Astrocyte (in vitro differentiated cells and primary cell): ENCODE measurements at regions not wholly inside any gene's neighbourhood (a gene's known extent, or its start where the extent isn't known, plus 50 kb on each side); places are given as distances from the start of the nearest gene placed in this dataset.

Source experiments
- DNase-seq: peaks from one replicate; pipeline ENCODE4 v3.0.0-alpha.2; 2010; ENCODE audit warnings: low read depth
- FAIRE-seq: peaks from 2 replicates; lab custom pipeline; 2011; peaks lifted over from hg19 to GRCh38; lab: Jason Lieb, UNC
- H2AFZ ChIP-seq: 2 replicates; pipeline ENCODE4 v1.6.0; 2012; ENCODE audit warnings: low read depth, low read length, inconsistent platforms
- H3K27ac ChIP-seq: 2 replicates; pipeline ENCODE4 v1.5.1; 2011; ENCODE audit warnings: low read depth, low read length, inconsistent platforms
- H3K27me3 ChIP-seq: 2 replicates; pipeline ENCODE4 v1.6.0; 2011; ENCODE audit warnings: low read length, inconsistent platforms; ENCODE audit not compliant: insufficient read depth
- H3K36me3 ChIP-seq: 2 replicates; pipeline ENCODE4 v1.5.1; 2011; ENCODE audit warnings: low read length, inconsistent platforms; ENCODE audit not compliant: insufficient read depth
- H3K4me1 ChIP-seq: 2 replicates; pipeline ENCODE4 v1.5.1; 2011; ENCODE audit warnings: low read length, inconsistent platforms; ENCODE audit not compliant: insufficient read depth
- H3K4me2 ChIP-seq: 2 replicates; pipeline ENCODE4 v1.6.0; 2012; ENCODE audit warnings: low read length, inconsistent platforms
- H3K4me3 ChIP-seq: 2 replicates; pipeline ENCODE4 v1.5.1; 2011; ENCODE audit warnings: low read depth, mild to moderate bottlenecking, low read length, inconsistent platforms; ENCODE audit not compliant: insufficient read depth
- H3K79me2 ChIP-seq: 2 replicates; pipeline ENCODE4 v1.6.0; 2012; ENCODE audit warnings: mild to moderate bottlenecking, low read length, inconsistent platforms; ENCODE audit not compliant: insufficient read depth
- H3K9ac ChIP-seq: 2 replicates; pipeline ENCODE4 v1.6.0; 2012; ENCODE audit warnings: mild to moderate bottlenecking, low read length, inconsistent platforms
- H3K9me3 ChIP-seq: 2 replicates; pipeline ENCODE4 v1.5.1; 2012; ENCODE audit warnings: low read depth, mild to moderate bottlenecking, low read length, inconsistent platforms; ENCODE audit not compliant: insufficient read depth
- H4K20me1 ChIP-seq: 2 replicates; pipeline ENCODE4 v1.6.0; 2012; ENCODE audit warnings: low read length, inconsistent platforms; ENCODE audit not compliant: insufficient read depth
- H3K27ac Mint-ChIP-seq: one replicate; pipeline ENCODE4 v1.8.0; 2021; ENCODE audit warnings: mild to moderate bottlenecking, mixed read lengths; ENCODE audit not compliant: unreplicated experiment
- H3K27me3 Mint-ChIP-seq: one replicate; pipeline ENCODE4 v1.8.0; 2021; ENCODE audit warnings: low read depth, mixed read lengths; ENCODE audit not compliant: unreplicated experiment
- H3K36me3 Mint-ChIP-seq: one replicate; pipeline ENCODE4 v1.8.0; 2021; ENCODE audit warnings: low read depth, mixed read lengths; ENCODE audit not compliant: unreplicated experiment
- H3K4me1 Mint-ChIP-seq: one replicate; pipeline ENCODE4 v1.8.0; 2021; ENCODE audit warnings: low read depth, mixed read lengths; ENCODE audit not compliant: unreplicated experiment
- H3K4me3 Mint-ChIP-seq: one replicate; pipeline ENCODE4 v1.8.0; 2021; ENCODE audit warnings: mild to moderate bottlenecking, moderate library complexity, mixed read lengths; ENCODE audit not compliant: unreplicated experiment
- H3K9me3 Mint-ChIP-seq: one replicate; pipeline ENCODE4 v1.8.0; 2021; ENCODE audit warnings: mild to moderate bottlenecking, mixed read lengths; ENCODE audit not compliant: unreplicated experiment
- EZH2 ChIP-seq: IDR thresholded peaks from 2 replicates; pipeline ENCODE4 v1.6.1; 2012; ENCODE audit warnings: mild to moderate bottlenecking, low read length, inconsistent platforms; ENCODE audit not compliant: insufficient read depth
- TF ChIP-seq, protein P1 (sequence below): IDR thresholded peaks from 2 replicates; pipeline ENCODE4 v1.5.1; 2011; ENCODE audit warnings: low read depth, mild to moderate bottlenecking, inconsistent platforms, low read length, moderate library complexity; ENCODE audit not compliant: insufficient read depth

DNA sequence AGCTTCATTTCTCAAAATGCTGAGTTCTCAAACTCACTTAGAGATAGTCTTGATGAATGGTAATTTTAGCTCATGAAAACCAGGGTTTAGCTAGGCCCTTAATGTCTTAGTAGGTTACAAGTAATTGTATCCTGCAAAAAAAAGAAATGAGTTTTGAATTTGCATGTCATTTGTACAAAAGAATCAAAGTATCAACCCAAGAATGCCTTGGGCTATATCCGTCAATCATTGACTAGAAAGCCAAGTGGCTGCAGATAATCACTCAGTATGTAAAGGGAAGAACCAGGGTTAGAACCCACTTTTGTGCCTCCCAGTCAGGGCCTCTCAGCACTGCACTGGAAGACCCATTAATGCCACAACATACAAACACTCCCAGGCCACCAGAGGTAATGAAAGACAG, 427.6 kb upstream of the MDFIC2 start:
- H3K4me3 Mint-ChIP-seq, result no peak overlapping the region
- Histone ChIP-seq H2AFZ (no peak overlapping the region), H3K79me2 (no peaks in the 10 kb centered on the region), H3K4me1 (peaks cover 3% of the 10 kb centered on the region), H3K9me3 (no peaks in the 10 kb centered on the region), H3K9ac (no peak overlapping the region), H3K27me3 (no peaks in the 10 kb centered on the region), H3K36me3 (no peaks in the 10 kb centered on the region), H3K4me3 (no peak overlapping the region), H3K27ac (no peak overlapping the region), H3K4me2 (no peak overlapping the region), H4K20me1 (no peaks in the 10 kb centered on the region)
- TF ChIP-seq, protein P1, sequence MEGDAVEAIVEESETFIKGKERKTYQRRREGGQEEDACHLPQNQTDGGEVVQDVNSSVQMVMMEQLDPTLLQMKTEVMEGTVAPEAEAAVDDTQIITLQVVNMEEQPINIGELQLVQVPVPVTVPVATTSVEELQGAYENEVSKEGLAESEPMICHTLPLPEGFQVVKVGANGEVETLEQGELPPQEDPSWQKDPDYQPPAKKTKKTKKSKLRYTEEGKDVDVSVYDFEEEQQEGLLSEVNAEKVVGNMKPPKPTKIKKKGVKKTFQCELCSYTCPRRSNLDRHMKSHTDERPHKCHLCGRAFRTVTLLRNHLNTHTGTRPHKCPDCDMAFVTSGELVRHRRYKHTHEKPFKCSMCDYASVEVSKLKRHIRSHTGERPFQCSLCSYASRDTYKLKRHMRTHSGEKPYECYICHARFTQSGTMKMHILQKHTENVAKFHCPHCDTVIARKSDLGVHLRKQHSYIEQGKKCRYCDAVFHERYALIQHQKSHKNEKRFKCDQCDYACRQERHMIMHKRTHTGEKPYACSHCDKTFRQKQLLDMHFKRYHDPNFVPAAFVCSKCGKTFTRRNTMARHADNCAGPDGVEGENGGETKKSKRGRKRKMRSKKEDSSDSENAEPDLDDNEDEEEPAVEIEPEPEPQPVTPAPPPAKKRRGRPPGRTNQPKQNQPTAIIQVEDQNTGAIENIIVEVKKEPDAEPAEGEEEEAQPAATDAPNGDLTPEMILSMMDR, result no peak
- no peak for TF ChIP-seq EZH2
- no peaks in the 10 kb centered on the region for H3K36me3 Mint-ChIP-seq
- no peaks in the 10 kb centered on the region for H3K27me3 Mint-ChIP-seq
- DNase-seq (no peak), FAIRE-seq (no peak)
- H3K9me3 Mint-ChIP-seq, result no peaks in the 10 kb centered on the region
- H3K27ac Mint-ChIP-seq, result no peak overlapping the region
- H3K4me1 Mint-ChIP-seq, result peaks cover 11% of the 10 kb centered on the region

DNA sequence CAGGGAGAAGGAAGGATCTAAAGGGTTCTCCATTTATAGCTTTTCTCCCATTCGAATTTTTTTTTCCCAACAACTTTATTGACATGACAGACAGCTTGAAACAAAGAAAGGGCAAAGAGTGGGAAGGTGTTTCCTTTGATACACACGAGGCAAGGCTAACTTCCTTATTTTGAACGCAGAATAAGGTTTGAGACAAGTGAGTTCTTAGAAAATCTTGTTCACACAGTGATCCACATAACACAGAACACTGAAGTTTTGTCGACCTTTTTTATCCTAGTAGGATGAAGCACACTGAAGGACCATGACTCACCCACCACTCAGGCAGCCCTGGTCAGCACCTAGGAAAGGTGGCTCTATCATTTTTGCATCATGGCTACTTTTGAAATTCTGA, 425.8 kb upstream of the MDFIC2 start:
- Histone ChIP-seq H3K79me2 (no peaks in the 10 kb centered on the region), H2AFZ (no peak overlapping the region), H3K27ac (no peak overlapping the region), H3K9me3 (no peaks in the 10 kb centered on the region), H3K4me1 (peaks cover 3% of the 10 kb centered on the region), H3K9ac (no peak overlapping the region), H4K20me1 (no peaks in the 10 kb centered on the region), H3K4me2 (no peak overlapping the region), H3K36me3 (no peaks in the 10 kb centered on the region), H3K27me3 (no peaks in the 10 kb centered on the region), H3K4me3 (no peak overlapping the region)
- Mint-ChIP-seq H3K36me3 (no peaks in the 10 kb centered on the region), H3K9me3 (no peaks in the 10 kb centered on the region), H3K27me3 (no peaks in the 10 kb centered on the region), H3K27ac (no peak overlapping the region), H3K4me1 (peaks cover 3% of the 10 kb centered on the region), H3K4me3 (no peak overlapping the region)
- no peak for DNase-seq
- FAIRE-seq, result no peak
- no peak for TF ChIP-seq EZH2
- TF ChIP-seq, protein P1, result no peak

DNA sequence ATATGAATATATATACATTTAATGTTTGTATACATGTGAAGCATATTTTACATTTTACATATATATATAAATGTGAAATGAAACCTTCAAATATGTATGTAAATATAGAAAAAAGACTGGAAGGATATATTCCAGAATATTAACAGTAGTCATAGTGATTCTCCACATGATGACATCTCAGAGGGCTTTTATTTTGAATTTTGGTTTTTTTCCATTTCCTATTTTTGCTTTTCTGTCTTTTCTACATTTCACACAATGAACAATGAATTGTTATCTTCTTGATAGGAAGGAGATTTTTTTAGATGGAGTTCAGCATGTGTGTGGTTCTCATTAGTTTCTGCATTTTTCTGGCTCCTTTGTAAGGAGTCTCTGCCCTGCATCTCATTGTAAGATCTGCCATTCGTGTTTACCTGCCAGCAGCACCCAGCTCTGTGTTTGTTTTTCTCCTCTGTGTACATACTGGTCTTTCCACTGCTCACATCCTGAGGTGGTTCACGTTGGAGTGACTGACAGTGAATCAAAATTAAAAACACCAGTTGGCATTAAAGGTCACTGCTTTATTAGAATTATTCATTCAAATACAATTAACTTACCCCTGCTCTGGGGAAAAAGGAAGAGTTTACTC, 425.3 kb upstream of the MDFIC2 start:
- H3K4me1 Mint-ChIP-seq, result peaks cover 3% of the 10 kb centered on the region
- DNase-seq (no peak), FAIRE-seq (no peak)
- Histone ChIP-seq H3K36me3 (no peaks in the 10 kb centered on the region), H4K20me1 (no peaks in the 10 kb centered on the region), H3K4me1 (peaks cover 3% of the 10 kb centered on the region), H3K79me2 (no peaks in the 10 kb centered on the region), H2AFZ (no peak overlapping the region), H3K4me2 (no peak overlapping the region), H3K27me3 (no peaks in the 10 kb centered on the region), H3K9me3 (no peaks in the 10 kb centered on the region), H3K9ac (no peak overlapping the region), H3K27ac (no peak overlapping the region), H3K4me3 (no peak overlapping the region)
- TF ChIP-seq EZH2, result no peak
- TF ChIP-seq, protein P1, result no peak
- no peaks in the 10 kb centered on the region for H3K36me3 Mint-ChIP-seq
- no peak overlapping the region for H3K27ac Mint-ChIP-seq
- H3K4me3 Mint-ChIP-seq, result no peak overlapping the region
- no peaks in the 10 kb centered on the region for H3K27me3 Mint-ChIP-seq
- H3K9me3 Mint-ChIP-seq, result no peaks in the 10 kb centered on the region
